IPS DF 4.7 (cell line): ENCODE measurements at regions not wholly inside any gene's neighbourhood (a gene's known extent, or its start where the extent isn't known, plus 50 kb on each side); places are given as distances from the start of the nearest gene placed in this dataset.

Source experiments
- DNase-seq: peaks from one replicate; pipeline ENCODE4 v3.0.0-alpha.2; 2013; ENCODE audit warnings: low spot score; ENCODE audit errors: extremely low read depth

DNA sequence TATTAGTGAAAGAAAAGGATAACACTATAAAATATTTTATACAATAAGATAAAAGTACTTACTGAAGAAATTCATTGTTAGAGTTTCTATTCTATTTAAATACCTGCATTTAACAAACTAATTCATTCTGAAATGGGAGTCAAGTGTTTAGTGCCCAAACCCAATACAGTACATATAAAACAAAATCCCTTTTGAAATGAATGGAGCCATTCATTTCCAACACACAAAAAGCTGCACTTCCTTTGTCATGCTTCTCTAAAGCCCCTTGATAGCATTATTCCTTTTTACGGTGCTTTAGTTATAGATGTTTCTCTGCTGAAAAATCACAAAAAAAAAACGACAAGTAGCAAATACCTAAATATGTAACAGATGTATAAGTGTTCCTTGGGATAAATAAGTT is 596.3 kb downstream of the ZIC1 start:
- no peak for DNase-seq

- no peak for DNase-seq
Measured at GRCh38 chr3:148006508-148006907, 597.3 kb downstream of the ZIC1 start.

DNA sequence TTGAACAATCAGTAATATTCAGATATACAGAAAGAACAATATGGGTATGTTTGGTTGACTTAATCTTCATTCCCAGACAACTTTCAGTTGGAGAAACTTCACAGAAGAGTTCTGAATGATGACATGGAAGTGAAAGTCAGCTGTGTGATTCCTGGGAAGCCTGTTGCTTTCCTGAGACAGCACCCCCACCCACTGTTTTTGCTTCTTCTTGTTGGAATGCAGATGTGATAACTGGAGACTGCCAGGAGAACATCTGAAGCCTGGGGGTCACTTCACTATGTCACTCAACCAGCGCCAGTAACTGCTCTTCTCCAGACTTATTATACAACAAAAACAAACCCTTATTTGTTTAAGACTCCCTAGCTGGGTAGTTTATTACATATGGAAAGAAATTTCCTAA is 599.4 kb downstream of the ZIC1 start:
- DNase-seq: no peak

- DNase-seq: no peak
Measured at GRCh38 chr3:148020861-148021260, 611.7 kb downstream of the ZIC1 start.

DNA sequence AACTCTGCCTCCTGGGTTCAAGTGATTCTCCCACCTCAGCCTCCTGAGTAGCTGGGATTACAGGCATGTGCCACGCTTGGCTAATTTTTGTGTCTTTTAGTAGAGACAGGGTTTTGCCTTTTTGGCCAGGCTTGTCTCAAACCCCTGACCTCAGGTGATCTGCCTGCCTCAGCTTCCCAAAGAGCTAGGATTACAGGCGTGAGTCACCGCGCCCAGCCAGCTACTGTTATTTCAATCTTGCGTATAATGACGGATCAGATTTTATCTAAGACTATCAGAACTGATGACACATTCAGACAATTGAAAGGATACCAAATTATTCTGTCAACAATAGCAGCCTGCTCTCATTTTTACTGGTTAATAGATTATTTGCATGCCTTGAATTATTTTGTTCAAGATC is 612.2 kb downstream of the ZIC1 start:
- DNase-seq: no peak

DNA sequence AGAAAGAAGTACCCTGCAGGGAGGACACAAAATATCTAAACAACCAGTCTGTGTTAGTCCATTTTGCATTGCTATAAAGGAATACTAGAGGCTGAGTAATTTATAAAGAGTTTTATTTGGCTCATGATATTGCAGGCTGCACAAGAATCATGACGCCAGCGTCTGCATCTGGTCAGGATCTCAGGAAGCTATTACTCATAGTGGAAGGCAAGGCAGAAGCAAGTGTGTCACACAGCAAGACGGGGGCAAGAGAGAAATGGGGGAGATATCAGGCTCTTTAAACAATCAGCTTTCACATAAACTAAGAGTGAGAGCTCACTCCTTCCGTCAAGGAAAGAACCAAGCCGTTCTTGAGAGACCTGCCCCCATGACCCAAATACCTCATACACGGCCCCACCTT is 614.8 kb downstream of the ZIC1 start:
- no peak for DNase-seq

GRCh38 chr3:148026009-148026588 is 616.9 kb downstream of the ZIC1 start:
- no peak for DNase-seq

- no peak for DNase-seq
Measured at GRCh38 chr3:148030975-148031374, 621.8 kb downstream of the ZIC1 start.

GRCh38 chr3:148034353-148034752 is 625.2 kb downstream of the ZIC1 start:
- no peak for DNase-seq

- no peak for DNase-seq
Measured at GRCh38 chr3:148036331-148036876, 627.2 kb downstream of the ZIC1 start.

DNA sequence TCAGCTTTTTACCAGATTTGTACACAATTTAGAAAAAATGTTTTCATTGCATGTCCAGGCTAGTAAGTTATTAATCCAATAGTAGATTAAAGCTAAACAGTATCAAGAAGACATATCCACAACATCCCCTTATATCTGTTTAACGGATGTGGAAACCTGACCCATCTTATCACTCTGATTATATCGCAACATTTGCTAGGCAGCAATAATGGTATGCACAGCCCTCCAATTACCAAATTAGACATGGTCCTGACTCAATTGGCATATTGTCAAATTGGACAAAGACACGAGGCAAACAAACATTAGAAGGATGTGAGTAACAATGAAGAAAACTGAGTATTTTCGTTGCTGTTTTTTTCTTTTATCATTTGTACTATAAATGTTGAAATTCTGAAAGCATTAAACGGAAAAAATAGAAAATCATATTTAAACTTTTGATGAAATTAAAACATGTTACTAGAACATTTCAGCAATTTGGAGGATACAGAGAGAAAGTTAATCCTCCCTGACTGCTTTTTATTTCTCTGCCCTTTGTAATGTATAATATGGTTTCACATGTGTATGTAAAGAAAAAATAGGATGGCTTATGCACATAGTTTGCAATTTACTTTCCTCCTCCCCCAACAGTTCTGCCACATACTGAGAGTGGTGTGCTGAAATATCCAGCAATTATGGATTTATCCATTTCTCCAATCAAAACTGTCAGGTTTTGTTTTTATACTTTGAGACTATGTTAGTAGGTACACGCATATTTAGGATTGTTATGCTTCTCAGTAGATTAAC is 633.7 kb downstream of the ZIC1 start:
- DNase-seq: no peak

DNA sequence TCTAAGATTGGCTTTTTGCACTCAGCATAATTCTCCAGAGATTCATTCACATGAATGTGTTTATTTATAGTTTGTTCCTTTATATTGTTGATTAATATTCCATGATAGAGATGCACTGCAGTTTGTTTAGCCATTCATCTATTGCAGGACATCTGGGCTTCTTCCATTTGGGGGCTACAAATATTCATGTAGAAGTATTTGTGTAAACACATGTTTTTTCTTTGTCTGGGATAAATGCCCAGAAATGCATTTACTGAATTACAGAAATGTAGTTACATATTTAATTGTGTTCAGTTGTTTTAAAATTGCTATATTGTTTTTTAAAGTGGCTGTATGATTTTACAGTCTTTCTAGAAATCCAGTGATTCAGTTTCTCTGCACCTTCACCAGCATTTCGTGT is 635.0 kb downstream of the ZIC1 start:
- DNase-seq: no peak

DNA sequence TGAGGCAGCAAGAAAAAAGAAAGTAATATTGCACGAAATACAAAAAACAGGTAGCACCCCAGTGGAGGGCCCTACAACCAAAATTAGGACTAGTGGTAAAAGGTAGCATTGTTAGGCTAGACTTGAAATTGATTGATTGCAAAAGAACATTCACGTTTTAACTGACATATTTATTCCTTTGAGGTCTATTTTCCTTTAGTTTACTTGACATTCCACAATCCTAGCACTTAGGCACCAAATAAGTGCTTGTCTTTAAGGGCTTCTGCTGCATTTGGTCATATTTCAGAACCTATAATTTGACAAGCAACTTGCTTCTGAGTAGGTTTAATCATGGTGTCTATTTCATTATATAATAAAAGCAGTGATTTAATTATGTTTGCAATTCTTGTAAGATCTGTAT is 642.7 kb upstream of the AGTR1 start:
- no peak for DNase-seq

DNA sequence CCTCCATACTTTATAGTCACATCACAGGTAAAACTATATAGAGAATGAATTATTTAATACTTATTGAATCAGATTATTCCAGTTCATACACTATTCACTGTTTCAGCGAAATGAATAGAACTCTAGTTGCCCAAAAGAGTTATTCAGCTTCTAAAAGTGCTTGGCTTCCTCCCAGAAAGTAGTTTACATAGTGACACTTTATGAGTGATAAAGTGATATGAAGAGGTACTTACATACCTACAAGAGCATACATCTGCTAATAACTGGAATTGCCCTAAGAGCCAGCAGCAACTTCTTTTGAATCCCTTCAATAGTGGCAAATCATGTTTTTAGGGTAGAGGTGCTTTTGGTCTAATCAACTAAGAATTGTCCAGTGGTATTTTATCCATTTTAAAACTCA is 635.1 kb upstream of the AGTR1 start:
- DNase-seq: no peak

GRCh38 chr3:148066802-148067201 is 630.9 kb upstream of the AGTR1 start:
- DNase-seq: no peak

DNA sequence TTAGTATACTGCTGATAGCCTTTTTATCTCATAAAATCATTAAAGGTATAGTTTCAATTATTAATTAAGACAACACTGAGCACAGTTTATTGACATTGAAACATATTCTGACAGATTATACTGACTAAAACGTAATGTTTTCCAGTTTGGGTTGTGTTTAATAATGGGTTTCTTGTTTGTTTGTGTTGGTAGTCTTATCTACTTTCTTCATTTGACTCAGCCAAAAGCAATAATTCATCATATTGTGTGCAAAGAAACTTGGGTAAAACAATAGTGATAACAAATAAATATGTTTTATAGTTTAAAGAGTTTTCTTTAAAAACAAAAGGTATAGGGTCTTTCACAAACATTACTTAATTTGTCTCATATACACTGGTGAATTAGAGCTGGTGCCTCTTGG is 629.2 kb upstream of the AGTR1 start:
- no peak for DNase-seq

- DNase-seq: no peak
Measured at GRCh38 chr3:148070041-148070440, 627.7 kb upstream of the AGTR1 start.

DNA sequence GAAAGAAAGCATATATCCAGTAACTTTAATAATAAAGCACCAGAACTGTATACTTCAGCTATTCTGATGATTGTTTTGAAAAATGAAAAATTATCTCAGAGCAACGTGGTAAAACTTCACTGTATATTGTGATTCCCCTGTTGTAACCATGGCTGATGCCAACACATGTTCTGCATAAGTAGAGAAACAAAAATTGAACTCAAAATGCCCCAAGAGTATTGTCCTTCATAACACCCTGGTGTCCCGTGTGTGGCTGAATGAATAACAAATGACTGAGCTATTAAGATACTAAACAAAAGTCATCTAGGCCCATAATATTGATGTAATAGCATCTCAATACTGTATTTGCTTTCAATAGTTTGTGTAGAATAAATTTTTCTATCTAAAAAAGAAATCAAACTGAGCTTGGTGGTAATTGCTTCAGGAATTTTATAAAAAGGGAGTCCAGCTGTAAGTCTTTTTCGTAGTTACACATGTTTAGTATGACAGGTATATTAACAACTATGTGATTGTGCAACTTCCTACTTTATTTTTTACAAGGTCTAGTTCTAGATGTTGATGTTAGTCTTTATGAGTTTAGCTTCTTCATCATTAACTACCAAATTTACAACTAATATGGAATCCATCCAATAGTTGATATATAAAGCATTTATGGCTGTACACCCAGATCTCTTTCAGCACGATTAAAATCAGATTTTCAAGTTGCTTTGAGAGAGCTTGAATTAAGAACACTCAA is 623.8 kb upstream of the AGTR1 start:
- no peak for DNase-seq

- no peak for DNase-seq
Measured at GRCh38 chr3:148074946-148075345, 622.8 kb upstream of the AGTR1 start.

DNA sequence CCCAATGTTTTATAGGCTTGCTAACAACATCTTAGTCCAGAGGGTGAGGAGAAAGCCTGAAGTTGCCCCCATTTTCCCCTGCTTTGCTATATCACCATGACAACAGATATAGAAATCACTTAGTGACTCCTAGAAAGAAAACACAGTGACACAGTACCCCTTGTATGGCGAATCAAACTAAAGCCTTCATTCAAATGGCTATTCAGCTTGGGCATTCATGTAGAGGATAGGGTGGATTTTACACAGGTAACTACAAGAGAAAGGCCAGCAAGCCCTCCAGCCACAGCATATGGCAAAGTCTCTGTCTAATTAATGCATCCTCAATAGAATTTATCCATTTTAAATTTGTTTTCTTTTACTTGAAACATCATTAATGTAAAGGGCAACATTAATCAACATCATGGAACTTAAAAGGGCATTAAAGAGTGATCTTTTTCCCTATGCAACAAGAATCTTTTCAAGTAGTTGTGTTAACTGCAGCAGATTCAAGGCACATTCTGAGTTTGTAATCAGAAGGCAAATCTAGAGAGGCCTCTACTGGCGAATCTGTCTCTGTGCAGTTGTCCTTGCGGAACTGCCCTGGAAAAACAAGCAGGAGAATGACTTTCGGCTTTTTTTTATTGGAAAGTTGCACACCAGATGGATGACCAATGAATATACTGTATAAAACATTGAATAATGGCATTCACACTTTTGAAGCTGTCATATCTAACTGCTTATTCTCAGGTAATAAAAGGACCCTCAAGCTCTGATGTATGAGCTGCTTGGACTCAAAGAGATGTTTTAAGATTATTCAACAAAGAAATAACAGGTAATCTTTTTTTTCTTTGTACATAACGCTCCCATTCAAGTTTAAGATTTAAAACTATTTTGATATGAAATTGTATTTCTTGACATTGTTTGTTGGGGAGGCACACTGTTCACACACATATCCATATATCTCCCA is 621.7 kb upstream of the AGTR1 start:
- DNase-seq: no peak

GRCh38 chr3:148077318-148077923 is 620.3 kb upstream of the AGTR1 start:
- DNase-seq: no peak
